Heart left ventricle (tissue), 13 donors: ENCODE measurements at regions not wholly inside any gene's neighbourhood (a gene's known extent, or its start where the extent isn't known, plus 50 kb on each side); places are given as distances from the start of the nearest gene placed in this dataset.

Experiments
- POLR2A ChIP-seq, 2 donors: fragments of 450-650 bp; IDR thresholded peaks; one replicate each; pipeline ENCODE4 v1.6.1; 2017; ENCODE audit warnings: antibody characterized with exemption in 2 of 2, mild to moderate bottlenecking in 2 of 2, moderate library complexity in 2 of 2
- TF ChIP-seq, protein P1 (sequence below), 12 donors: fragments of 200-600 bp; sonication (generic) in 4 of 12; IDR thresholded peaks; one replicate each; pipeline versions ENCODE4 v1.5.0 to v1.8.0; 2018 to 2022; ENCODE audit warnings: antibody characterized with exemption in 12 of 12, mild to moderate bottlenecking in 5 of 12
- donor health status: ischemic (EF 13 %, LVEDD 7.1; RV severe dilation, severe dysfunction).
- donor health status: DM: no; HTN: yes; CAD: no.
- donor health status: DM: no; HTN: no; CAD: no.
- donor health status: ischemic (EF 25% LVEDD 6.9; RV normal size, moderate dysfunction).
- donor health status: ischemic (EF 25% LVEDD 5.7; RV mildly dilated, moderate dysfunction).
- donor health status: ischemic (EF 35%, LVEDD 5.7; RV mildly dilated, moderate dysfunction).
- donor health status: nonischemic (EF 11% LVEDD 7.7; RV severe dilation, severe dysfunction).
- donor health status: DM: yes; HTN: yes; CAD: no.
- donor health status: PGD.
- donor health status: ischemic (EF 29% LVEDD 5.4; RV normal size, mild dysfunction).
- donor health status: nonischemic (EF 23%, LVEDD 6.1; RV moderate dilation, normal function).

DNA sequence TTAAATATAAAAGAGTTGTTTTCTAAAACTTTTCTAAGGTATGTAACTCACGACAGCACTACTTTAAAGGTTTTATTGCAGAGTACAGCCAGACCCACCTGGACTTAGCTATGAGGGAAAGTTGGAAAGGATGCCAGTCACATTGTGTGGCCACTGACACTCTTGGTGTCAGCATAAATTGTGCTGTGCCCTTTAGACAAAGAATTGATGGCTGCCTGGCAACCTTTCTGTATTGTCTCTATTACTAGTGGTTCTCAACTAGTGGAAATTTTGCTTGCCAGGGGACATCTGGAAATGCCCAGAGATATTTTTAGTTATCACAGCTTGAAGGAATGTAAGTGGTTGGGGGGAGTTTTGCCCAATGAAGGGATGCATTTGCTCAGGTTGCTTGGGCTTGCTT lies 117.5 kb upstream of the APP start:
- TF ChIP-seq, protein P1, sequence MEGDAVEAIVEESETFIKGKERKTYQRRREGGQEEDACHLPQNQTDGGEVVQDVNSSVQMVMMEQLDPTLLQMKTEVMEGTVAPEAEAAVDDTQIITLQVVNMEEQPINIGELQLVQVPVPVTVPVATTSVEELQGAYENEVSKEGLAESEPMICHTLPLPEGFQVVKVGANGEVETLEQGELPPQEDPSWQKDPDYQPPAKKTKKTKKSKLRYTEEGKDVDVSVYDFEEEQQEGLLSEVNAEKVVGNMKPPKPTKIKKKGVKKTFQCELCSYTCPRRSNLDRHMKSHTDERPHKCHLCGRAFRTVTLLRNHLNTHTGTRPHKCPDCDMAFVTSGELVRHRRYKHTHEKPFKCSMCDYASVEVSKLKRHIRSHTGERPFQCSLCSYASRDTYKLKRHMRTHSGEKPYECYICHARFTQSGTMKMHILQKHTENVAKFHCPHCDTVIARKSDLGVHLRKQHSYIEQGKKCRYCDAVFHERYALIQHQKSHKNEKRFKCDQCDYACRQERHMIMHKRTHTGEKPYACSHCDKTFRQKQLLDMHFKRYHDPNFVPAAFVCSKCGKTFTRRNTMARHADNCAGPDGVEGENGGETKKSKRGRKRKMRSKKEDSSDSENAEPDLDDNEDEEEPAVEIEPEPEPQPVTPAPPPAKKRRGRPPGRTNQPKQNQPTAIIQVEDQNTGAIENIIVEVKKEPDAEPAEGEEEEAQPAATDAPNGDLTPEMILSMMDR (IDR thresholded peaks at IDR 0.05), result no peak
- TF ChIP-seq POLR2A (IDR thresholded peaks at IDR 0.05), result no peak
